AG09309 (cell line): ENCODE measurements at regions not wholly inside any gene's neighbourhood (a gene's known extent, or its start where the extent isn't known, plus 50 kb on each side); places are given as distances from the start of the nearest gene placed in this dataset.

Source experiments
- DNase-seq: peaks from one replicate; pipeline ENCODE4 v3.0.0-alpha.2; 2010; ENCODE audit warnings: low read depth
- H3K4me3 ChIP-seq: 2 replicates; pipeline ENCODE4 v1.5.1; 2011; ENCODE audit warnings: mild to moderate bottlenecking, low read depth, low read length, moderate library complexity; ENCODE audit not compliant: control insufficient read depth
- TF ChIP-seq, protein P1 (sequence below): IDR thresholded peaks from 2 replicates; pipeline ENCODE4 v1.5.1; 2011; ENCODE audit warnings: mild to moderate bottlenecking, low read depth, low read length, inconsistent platforms; ENCODE audit not compliant: insufficient read depth, control insufficient read depth; ENCODE audit errors: missing control alignments

- no peak for DNase-seq
- H3K4me3 ChIP-seq = no peak overlapping the region
- TF ChIP-seq, protein P1, sequence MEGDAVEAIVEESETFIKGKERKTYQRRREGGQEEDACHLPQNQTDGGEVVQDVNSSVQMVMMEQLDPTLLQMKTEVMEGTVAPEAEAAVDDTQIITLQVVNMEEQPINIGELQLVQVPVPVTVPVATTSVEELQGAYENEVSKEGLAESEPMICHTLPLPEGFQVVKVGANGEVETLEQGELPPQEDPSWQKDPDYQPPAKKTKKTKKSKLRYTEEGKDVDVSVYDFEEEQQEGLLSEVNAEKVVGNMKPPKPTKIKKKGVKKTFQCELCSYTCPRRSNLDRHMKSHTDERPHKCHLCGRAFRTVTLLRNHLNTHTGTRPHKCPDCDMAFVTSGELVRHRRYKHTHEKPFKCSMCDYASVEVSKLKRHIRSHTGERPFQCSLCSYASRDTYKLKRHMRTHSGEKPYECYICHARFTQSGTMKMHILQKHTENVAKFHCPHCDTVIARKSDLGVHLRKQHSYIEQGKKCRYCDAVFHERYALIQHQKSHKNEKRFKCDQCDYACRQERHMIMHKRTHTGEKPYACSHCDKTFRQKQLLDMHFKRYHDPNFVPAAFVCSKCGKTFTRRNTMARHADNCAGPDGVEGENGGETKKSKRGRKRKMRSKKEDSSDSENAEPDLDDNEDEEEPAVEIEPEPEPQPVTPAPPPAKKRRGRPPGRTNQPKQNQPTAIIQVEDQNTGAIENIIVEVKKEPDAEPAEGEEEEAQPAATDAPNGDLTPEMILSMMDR = no peak
Observed at GRCh38 chr2:196290136-196290535, 118.8 kb upstream of the STK17B start.

GRCh38 chr2:196290569-196290968 is 119.2 kb upstream of the STK17B start:
- TF ChIP-seq, protein P1 = no peak
- DNase-seq = no peak
- no peak overlapping the region for H3K4me3 ChIP-seq

DNA sequence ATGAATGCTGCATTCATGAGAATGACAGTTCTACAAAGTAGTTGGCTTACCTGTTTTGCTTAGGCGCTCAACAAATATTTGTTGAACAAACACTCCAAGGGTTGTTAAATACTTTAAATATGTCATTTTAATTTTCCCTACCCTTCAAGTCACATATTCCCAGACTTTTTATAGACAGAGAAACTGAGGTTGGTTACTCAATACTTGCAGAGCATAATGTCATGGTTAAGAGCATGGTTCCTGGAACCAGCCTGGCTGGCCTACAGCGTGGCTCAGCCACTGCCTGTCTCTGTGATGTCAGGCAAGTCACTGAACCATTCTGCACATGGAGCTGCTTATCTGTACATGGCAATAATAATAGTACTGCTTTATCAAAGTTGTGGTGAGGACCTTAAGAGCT is 120.0 kb upstream of the STK17B start:
- TF ChIP-seq, protein P1 = no peak
- DNase-seq = no peak
- no peak overlapping the region for H3K4me3 ChIP-seq

DNA sequence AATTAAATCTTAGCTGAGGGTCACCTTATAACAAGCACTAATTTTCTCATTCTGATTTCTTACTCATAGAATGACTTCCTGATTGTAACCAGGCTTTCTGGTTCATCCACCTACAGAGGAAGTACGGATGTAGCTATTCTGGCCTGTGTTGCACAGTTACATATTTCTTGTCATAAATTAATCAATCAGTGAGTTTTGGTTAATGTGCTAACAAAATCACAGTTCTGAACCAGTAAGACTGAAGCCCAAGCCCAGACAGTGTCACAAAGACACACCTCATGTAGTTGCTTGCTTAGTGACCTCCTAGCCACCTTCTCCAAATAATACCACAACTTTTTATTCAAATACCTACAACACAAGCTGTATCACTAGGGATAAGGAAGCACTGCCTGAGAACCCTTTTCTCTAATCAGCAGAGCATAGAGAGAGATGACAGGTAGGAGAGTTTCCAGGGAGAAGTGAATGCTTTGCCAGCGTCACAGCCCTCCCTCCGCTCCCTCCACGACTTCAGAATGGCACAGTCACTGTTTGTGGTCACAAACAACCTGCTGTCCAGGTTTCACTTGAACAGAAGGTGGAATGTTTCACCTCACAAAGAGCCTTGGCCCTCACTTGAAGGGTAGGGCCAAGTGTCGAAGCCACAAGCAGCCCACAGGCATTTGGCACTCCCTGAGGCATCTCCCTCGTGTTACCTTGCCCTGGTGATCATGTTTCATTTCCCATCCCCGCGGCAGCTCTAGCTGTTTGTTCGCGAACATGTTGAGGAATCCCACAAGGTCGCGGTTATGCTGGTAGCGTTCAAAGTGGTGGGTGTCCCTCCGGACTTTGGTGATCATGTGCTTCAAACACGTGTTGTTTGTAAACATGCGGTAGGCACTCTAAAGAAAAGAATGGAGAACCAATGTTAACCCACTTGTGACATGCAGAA is 120.8 kb upstream of the STK17B start:
- H3K4me3 ChIP-seq = no peak overlapping the region
- DNase-seq = no peak
- TF ChIP-seq, protein P1 = no peak

GRCh38 chr2:196293751-196294515 is 122.6 kb upstream of the STK17B start:
- no peak overlapping the region for H3K4me3 ChIP-seq
- TF ChIP-seq, protein P1 = no peak
- DNase-seq = peak; percentile 83

DNA sequence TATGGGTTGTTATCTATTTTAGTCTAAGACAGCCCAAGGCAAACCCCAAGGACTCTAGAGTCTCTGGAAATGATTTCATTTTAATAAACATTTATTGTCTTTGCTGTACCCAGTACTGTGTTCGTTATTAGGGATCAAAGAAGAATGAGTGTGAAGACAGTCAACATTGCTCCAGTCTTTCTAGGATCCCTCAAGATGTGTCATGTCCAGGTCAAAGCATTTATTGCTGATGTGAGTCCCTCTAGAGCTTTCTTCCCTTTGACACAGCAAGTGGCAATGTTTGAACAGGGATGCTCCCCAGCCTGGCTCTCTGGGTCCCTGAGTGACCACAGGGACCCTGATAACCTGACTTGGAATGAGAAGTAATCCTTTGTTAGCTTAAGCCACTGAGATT is 123.1 kb upstream of the STK17B start:
- DNase-seq = no peak
- TF ChIP-seq, protein P1 = no peak
- H3K4me3 ChIP-seq = no peak overlapping the region
